ENCODE measurements at regions not wholly inside any gene's neighbourhood (a gene's known extent, or its start where the extent isn't known, plus 50 kb on each side); places are given as distances from the start of the nearest gene placed in this dataset.

DNA sequence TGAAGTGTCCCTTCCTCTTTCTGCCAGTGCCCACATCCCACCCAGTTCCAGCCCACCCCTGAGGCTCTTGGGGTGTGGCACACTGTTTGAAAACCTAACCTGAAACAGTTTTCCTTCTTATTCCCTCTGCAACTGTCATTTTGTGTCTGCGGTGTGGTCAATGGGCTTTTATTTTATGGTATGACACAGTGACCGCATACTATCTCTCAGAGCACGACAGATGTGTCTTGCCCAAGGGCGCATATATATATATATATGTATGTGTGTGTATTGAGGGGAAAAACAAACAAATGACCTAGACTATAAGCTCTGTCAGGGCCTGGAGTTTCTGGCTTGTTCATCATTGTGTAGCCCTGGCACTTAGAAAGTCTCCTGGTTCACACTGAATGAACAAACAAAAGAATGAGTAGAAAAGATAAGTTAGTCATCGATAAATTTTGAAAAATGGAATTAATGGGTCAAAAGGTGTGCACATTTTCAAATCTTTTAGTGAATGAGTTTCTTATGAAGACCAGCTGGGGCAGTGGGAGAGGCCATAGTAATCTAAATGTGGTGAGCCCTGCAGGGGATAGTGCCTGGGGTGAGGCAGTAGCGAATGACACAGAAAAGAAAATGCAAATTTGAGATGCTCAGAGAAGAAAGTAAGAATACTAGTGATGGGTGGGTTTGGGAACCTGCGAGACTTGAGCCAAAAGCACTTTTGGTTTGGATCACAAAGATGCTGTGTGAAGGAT lies 198.4 kb downstream of the SNX10 start:
- DNase-seq, result no peak

GRCh38 chr7:26490640-26491624 lies 199.3 kb downstream of the SNX10 start:
- DNase-seq, result peak; percentile 52

- DNase-seq, result no peak
Observed at GRCh38 chr7:26492816-26493215, 201.2 kb downstream of the SNX10 start.

DNA sequence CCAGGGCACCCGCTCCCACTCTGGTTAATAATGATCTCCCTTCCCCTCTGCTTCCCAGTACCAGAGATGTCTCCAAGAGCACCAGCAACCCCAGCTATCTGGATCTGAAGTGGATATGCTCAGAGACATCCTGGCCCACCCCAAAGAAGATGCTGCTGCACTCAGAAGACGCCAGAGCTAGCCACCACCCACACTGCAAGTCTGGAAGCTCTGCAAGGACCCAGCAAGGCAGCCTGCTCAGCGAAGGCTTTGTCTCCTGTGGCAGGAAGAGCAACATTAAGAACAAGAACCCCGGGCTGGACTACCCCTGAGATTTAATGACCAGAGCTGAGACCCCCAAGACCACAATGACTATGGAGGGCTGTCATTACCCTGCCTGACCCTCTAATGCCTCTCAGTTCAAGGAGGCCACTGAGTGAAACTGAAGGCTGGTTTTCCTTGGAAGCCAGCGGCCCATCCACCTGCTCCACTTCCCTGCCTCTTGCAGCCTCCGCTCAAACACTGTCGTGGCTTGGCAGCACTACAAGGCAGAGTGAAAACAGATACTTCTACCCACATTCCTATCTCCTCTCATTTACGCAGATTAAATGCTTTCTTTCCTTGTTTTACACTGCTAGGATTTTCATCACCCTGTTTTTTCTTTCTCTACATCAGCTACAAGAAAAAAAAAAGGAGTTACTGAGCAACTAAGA lies 202.2 kb downstream of the SNX10 start:
- no peak for DNase-seq

DNA sequence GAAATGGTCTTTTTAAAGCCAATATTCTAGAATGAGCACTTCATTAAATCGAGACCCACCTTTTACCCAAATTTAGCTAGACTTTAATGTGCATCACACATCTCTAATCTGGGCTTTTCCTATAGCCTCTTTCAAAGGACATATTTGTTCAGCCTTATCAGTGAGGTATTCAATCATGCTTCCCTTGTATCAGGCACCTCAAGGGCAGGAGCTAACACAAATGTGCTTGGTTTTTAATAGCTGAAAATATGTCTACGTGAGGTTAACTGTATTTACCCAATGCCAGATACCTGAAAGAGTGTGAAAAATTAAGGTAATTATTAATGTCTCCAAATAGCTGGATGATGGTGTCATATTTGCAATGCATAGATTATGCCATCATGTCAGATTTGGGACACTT lies 203.9 kb downstream of the SNX10 start:
- DNase-seq, result no peak

DNA sequence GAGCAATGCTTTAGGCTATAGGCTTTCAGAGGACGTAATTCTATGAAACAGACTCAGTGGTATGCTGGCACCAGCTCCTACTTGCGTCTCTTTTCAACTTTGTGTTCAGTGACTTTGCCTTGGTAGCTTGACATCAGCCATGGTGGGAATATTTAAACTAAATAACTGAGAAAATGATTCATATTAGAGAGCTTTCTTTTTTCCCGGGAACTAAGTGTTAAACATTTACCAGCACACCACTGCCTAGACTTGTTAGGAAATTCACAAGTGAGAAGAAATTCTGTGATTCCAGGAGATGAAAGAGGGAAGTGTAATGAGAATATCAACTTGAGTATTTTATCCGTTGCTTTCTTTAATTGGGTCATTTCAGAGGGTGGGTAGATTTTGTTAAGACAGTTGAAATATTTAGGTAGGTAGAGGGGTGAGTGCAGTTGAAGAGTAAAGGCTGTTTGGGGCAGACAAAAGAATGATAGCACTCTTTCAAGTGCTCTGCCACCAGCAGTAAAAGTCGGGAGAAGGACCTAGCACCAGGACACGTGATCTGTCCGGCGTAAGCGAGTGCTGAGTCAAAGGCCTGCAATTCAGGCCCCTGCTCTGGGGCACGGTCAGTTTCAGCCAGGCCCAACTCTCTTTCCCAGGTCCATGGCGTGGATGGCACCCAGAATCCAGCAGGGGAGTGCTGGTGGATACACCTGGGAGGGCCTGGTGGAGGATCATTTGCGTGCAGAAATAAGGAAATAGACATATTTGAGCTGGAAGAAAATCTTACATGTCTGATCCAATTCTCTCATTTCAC lies 206.3 kb downstream of the SNX10 start:
- no peak for DNase-seq

- DNase-seq, result no peak
Observed at GRCh38 chr7:26499315-26499897, 207.7 kb downstream of the SNX10 start.

GRCh38 chr7:26500749-26501352 lies 209.2 kb downstream of the SNX10 start:
- no peak for DNase-seq

DNA sequence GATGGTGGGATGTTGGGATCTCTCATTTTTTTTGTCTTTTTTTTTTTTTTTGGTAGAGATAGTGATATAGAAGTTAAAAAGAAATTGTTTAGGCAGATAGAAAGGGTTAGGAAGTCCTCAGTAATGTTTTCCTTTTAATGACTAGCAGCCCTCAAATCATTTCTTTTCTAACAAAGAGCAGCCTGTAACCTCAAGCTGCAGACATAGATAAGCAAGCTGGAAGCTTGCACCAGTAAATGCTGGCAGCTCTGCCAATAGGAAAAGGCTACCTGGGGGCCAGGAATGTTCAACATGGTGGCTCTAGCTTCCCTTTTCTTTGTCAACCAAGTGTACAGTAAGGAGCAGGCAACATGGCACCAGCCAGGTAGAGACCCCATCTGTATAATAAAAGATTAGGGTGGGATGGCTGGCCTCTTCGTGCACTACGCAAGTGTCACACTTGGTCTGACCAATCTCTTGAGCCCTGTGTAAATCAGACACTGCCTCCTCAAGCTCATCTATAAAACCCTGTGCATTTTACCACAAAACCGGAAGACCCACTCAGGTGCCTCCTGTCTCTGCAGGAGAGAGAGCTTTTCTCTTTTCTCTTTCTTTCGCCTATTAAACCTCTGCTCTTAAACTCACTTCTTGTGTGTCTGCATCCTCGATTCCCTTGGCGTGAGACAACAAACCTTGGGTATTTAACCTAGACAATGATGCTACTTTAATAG lies 212.9 kb downstream of the SNX10 start:
- no peak for DNase-seq

- no peak for DNase-seq
Observed at GRCh38 chr7:26506196-26506595, 214.5 kb downstream of the SNX10 start.

- no peak for DNase-seq
Observed at GRCh38 chr7:26507108-26507987, 215.7 kb downstream of the SNX10 start.

DNA sequence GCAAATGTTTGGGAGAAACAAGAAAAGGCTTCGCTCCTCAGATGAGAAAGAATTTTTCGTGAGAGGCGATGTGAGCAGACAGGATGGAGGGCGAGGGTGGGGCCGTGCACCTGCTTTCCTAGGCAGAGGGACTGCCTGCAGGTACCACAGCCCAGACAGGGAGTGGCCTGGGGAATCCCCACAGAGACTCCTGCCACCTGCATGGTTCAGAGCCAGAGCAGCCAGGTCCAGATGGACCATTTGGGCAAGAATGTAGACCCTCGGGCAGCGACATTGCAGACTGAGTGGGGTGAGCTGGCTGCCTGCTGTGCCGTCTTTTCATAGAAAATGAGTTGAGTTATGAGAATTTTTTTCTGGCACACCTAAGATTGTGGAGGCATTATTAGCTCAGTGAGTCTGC lies 216.8 kb downstream of the SNX10 start:
- DNase-seq, result no peak

- DNase-seq, result no peak
Observed at GRCh38 chr7:26508917-26509316, 217.3 kb downstream of the SNX10 start.

DNA sequence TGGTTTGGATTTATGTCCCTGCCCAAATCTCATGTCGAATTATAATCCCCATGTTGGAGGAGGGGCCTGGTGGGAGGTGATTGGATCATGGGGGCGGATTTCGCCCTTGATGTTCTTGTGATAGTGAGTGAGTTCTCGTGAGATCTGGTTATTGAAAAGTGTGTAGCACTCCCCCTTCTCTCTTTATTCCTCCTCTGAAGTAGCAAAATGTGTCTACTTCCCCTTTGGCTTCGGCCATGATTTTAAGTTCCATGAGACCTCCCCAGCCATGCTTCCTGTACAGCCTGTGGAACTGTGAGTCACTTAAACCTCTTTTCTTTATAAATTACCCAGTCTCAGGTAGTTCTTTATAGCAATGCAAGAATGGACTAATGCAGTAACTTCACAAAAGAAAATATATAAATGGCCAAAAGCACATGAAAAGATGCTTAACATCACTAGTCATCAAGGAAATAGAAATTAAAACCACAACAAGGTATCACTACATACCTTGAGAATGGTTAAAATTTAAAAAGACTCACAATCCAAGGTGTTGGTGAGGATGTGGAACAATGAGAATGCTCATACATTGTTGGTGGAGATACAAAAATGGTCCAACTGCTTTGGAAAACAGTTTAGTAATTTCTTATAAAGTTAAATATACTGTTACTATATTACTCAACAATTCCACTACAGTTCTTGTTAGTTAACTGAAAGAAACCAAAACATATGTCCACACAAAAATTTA lies 218.7 kb downstream of the SNX10 start:
- DNase-seq, result no peak

- no peak for DNase-seq
Observed at GRCh38 chr7:26511866-26512265, 220.2 kb downstream of the SNX10 start.

DNA sequence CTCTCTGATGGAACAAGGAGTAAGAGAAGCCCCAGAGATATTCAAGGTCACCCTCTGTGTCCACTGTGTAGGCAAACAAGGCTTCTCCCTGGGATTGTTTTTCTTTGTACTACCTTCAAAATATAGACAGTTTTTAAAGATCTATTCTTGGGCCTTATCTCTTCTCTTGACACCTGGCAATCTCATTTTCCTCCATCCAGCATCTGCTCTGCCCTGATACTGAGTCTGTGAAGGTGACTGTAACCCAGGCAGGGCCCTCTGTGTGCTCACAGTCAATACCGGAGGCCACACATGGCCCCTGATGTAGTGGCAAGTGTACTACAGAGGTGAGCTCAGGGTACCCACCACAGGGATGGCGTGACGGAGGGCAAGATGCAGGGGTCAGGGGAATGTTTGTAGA lies 221.1 kb downstream of the SNX10 start:
- no peak for DNase-seq

GRCh38 chr7:26513948-26514347 lies 222.3 kb downstream of the SNX10 start:
- DNase-seq, result no peak

- no peak for DNase-seq
Observed at GRCh38 chr7:26514633-26515032, 223.0 kb downstream of the SNX10 start.

- DNase-seq, result peak; percentile 48
Observed at GRCh38 chr7:26515314-26515842, 223.7 kb downstream of the SNX10 start.

Measured in left hindlimb (tissue), 1 donor.